ENCODE measurements at regions not wholly inside any gene's neighbourhood (a gene's known extent, or its start where the extent isn't known, plus 50 kb on each side); places are given as distances from the start of the nearest gene placed in this dataset.

DNA sequence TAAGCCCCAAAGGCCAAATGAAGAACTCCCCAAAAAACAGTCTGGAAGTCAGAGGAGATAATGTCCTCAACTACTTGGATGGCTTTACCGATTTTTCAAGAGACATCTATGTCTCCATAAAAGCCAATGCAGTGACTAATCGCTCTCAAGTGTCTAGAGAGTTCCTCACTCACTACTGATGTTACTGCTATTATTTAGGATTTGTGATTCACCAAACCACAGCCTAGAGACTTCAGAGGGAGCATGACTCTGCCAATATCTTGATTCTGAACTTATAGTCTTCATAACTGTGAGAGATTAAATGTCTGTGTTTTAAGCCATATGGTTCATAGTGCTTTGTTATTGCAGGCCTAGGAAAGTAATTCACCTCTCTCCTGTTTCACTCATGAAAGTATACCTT lies 160.2 kb downstream of the IPMK start:
- Mint-ChIP-seq H3K4me1 (ENCODE audit: unreplicated experiment) (peaks cover 5% of the 10 kb centered on the region), H3K27ac (no peak overlapping the region), H3K36me3 (no peaks in the 10 kb centered on the region), H3K27me3 (no peaks in the 10 kb centered on the region), H3K4me3 (no peak overlapping the region), H3K9me3 (no peaks in the 10 kb centered on the region)
- TF ChIP-seq, protein P1, sequence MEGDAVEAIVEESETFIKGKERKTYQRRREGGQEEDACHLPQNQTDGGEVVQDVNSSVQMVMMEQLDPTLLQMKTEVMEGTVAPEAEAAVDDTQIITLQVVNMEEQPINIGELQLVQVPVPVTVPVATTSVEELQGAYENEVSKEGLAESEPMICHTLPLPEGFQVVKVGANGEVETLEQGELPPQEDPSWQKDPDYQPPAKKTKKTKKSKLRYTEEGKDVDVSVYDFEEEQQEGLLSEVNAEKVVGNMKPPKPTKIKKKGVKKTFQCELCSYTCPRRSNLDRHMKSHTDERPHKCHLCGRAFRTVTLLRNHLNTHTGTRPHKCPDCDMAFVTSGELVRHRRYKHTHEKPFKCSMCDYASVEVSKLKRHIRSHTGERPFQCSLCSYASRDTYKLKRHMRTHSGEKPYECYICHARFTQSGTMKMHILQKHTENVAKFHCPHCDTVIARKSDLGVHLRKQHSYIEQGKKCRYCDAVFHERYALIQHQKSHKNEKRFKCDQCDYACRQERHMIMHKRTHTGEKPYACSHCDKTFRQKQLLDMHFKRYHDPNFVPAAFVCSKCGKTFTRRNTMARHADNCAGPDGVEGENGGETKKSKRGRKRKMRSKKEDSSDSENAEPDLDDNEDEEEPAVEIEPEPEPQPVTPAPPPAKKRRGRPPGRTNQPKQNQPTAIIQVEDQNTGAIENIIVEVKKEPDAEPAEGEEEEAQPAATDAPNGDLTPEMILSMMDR (conservative IDR thresholded peaks at IDR 0.05): no peak
- DNase-seq (ENCODE audit: extremely low spot score, unreplicated experiment): no peak

GRCh38 chr10:58106211-58107035 lies 161.3 kb downstream of the IPMK start:
- Mint-ChIP-seq H3K27me3 (no peaks in the 10 kb centered on the region), H3K4me3 (no peak overlapping the region), H3K36me3 (no peaks in the 10 kb centered on the region), H3K4me1 (ENCODE audit: unreplicated experiment) (peaks cover 2% of the 10 kb centered on the region), H3K27ac (no peak overlapping the region), H3K9me3 (no peaks in the 10 kb centered on the region)
- TF ChIP-seq, protein P1 (conservative IDR thresholded peaks at IDR 0.05): no peak
- DNase-seq (ENCODE audit: extremely low spot score, unreplicated experiment): no peak

DNA sequence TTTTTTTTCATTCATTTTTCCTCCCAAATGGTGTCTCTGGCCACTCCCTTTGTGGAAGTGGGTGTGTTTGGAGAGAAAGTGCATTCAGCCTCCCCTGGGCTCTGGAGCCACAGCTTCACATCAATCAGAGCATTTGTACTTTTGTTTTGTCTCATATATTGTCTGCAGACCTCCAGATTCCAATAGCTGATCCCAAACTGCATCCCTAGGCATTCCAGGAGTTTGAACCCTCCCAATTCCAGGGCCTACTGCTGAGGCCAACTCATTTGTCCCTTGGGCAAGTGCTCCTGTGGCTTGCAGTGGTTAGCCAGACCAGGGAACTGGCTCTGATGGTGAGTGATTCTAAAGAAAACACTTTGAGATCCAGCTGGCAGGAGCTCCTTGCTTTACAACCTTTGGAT lies 163.3 kb downstream of the IPMK start:
- H3K27me3 Mint-ChIP-seq: no peaks in the 10 kb centered on the region
- H3K9me3 Mint-ChIP-seq: no peaks in the 10 kb centered on the region
- no peaks in the 10 kb centered on the region for H3K4me1 Mint-ChIP-seq (ENCODE audit: unreplicated experiment)
- DNase-seq (ENCODE audit: extremely low spot score, unreplicated experiment): no peak
- H3K4me3 Mint-ChIP-seq: no peak overlapping the region
- no peaks in the 10 kb centered on the region for H3K36me3 Mint-ChIP-seq
- no peak overlapping the region for H3K27ac Mint-ChIP-seq
- TF ChIP-seq, protein P1 (conservative IDR thresholded peaks at IDR 0.05): no peak

DNA sequence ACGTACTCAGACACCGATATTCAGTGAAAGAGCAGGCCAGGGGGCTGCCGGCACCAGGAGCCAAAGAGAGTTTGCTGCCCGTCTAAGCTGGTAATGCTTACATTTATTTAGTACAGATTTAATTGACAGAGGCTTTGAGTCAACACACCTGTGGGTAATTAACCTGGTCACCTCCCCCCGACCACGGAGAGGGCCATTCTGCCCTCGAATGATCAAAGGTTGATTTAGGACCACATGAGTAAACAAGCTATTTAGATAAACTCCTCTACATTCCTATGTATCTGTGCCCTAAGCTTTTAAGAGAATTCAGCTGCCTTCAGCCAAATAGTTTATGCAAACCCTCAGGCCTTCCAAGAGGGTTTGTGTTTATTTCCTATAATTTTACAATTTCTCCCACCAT lies 164.8 kb downstream of the IPMK start:
- Mint-ChIP-seq H3K4me1 (ENCODE audit: unreplicated experiment) (no peaks in the 10 kb centered on the region), H3K27ac (no peak overlapping the region), H3K27me3 (no peaks in the 10 kb centered on the region), H3K9me3 (no peaks in the 10 kb centered on the region), H3K4me3 (no peak overlapping the region), H3K36me3 (no peaks in the 10 kb centered on the region)
- TF ChIP-seq, protein P1 (conservative IDR thresholded peaks at IDR 0.05): no peak
- DNase-seq (ENCODE audit: extremely low spot score, unreplicated experiment): no peak

GRCh38 chr10:58101682-58102081 lies 166.0 kb downstream of the IPMK start:
- H3K9me3 Mint-ChIP-seq: no peaks in the 10 kb centered on the region

More at GRCh38 chr10:58101682-58102081, 166.0 kb downstream of the IPMK start:
- Mint-ChIP-seq H3K4me3 (no peak overlapping the region), H3K4me1 (ENCODE audit: unreplicated experiment) (no peaks in the 10 kb centered on the region), H3K27ac (no peak overlapping the region), H3K27me3 (no peaks in the 10 kb centered on the region), H3K36me3 (no peaks in the 10 kb centered on the region)
- DNase-seq (ENCODE audit: extremely low spot score, unreplicated experiment): no peak
- TF ChIP-seq, protein P1 (conservative IDR thresholded peaks at IDR 0.05): no peak
